Activated naive CD4-positive, alpha-beta T cell treated with anti-CD3 and anti-CD28 coated beads, Interleukin-2, amount 50 U/mL, for 16 hours (primary cell): ENCODE measurements at regions not wholly inside any gene's neighbourhood (a gene's known extent, or its start where the extent isn't known, plus 50 kb on each side); places are given as distances from the start of the nearest gene placed in this dataset.

Source experiments
- DNase-seq: peaks from one replicate; pipeline ENCODE4 v3.0.0-alpha.2; 2020

DNA sequence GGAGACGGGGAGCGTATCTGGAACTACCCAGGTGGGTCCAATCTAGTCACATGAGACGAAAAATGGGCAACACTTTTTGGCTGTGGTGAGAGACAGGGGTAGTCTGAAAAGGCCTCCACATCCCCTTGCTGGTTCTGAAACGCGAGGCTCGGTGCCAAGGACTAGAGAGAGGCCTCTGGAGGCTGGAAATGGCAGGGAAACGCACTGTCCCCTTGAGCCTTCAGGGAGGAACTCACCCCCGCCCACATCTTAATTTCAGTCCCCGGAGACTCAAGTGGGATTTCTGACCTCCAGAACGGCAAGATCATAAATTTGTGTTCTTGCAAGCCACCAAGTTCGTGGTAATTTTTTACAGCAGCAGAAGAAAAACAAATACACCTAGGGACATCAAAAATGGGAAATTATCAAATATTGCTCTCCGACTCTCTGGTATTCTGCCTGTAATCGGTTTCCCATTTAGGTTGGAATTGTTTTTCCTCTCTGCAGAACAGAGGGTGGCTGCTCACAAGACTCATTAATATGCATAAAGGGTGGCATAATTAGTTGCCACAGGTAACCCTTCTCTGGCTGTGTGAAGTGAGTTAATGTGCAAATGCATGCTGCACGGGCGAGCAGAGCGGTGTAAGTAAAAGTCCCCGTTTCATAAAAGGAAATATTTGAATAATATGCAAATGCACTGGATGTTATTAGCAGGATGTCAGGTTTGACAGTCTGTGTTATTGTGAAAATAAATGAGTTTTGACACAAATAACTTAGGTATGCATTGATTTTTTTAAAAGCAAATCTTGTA lies 185.7 kb downstream of the ARRDC4 start:
- DNase-seq = no peak

DNA sequence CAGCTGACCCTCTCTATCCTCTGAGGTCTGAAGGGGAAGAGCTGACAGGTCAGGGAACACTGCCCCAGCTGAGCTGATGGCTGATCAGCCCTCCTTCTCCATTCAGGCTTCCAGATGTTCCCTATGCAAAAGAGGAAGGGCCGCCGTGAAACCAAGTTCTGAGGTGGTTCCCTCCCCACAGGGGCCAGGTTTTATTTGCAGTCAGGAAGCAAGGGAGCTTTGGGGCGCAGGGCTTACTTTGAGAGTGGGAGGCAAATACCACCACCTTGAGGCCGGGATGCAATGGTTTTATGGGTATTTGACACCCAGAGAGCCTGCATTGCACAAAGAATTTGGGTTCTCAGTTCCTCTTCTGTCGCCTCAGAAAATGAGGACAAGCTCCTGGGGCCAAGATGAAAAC lies 186.9 kb downstream of the ARRDC4 start:
- no peak for DNase-seq

DNA sequence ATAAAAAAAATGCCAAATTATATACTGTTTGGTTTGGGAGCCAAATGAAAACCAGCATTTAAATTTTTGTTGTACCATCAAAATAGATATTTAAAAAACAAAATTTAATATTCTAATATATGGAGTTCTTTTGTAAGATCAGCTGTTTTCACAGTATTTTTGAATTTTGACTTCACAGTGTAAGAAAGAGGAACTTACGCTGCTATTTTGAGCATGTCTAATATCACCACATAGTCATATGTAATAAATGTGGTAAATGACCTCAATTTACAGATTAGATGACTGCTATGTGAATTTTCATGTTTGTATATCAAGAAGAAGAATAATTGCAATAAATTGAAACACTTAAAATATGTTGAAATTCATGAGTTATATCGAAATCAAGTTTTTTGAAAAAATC lies 189.6 kb downstream of the ARRDC4 start:
- no peak for DNase-seq

DNA sequence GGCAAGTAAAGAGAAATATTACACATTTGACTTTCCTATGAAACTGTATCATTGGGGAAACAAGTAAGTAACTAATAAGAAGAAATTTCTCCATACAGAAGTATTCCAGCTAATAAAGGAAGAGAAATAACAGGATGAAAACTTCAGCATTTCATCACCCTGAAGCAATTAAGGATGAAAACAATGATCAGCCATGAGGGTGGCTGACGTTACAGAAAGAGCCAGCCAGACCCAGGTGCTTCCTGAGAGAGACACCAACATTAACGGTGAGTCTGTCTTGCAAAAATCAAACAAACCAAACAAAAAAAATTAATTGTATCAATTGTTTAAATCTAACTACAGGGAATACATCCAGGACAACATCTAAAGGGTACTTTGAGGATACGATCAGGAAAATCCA lies 190.0 kb downstream of the ARRDC4 start:
- no peak for DNase-seq

DNA sequence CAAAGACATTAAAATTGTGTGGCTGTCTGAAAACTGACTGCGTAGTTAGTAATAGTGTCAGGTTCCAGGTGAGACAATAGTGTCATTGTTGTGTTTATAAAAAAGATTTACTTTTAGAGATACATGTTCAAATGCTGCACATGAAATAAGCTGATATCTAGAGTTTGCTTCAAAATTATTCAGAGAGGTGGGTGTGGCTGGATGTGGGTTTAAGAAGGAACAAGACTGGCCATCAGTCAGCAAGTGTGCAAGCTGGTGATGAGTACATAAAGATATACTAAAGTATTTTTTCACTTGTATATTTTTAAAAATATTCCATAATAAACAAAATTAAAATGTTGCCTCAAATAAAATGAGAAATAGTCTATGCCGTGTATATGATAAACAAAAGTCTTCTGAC lies 190.6 kb downstream of the ARRDC4 start:
- DNase-seq = no peak

DNA sequence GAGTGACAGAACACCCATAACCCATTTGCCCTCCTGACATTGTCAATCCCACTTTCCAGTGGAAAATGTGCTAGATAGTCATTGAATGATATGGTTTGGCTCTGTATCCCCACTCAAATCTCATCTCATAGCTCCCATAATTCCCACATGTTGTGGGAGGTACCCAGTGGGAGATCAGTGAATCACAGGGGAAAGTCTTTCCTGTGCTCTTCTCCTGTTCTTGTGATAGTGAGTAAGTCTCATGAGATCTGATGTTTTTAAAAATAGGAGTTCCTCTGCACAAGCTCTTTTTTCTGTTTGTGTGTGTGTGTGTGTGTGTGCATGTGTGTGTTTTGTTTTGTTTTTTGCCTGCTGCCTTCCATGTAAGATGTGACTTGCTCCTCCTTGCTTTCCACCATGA lies 191.7 kb downstream of the ARRDC4 start:
- DNase-seq = no peak

DNA sequence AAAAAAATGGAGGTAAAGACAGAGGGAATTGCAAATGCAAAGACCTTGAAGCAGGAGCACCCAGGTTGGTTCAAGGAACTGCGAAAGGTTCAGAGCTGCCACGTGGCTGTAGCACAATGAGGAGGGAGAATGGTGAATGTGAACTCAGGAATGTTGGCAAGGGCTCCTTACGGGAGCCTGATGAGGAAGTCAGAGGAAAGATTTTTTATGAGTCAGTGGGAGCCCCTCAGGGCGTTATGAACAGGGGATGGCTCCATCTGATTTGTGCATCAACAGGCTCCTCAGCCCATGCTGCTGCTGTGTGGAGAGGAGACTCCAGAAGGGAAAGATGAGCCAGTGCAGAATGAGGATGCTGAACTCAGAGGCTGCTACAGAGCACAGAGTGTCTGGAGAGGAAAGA lies 194.4 kb downstream of the ARRDC4 start:
- no peak for DNase-seq

DNA sequence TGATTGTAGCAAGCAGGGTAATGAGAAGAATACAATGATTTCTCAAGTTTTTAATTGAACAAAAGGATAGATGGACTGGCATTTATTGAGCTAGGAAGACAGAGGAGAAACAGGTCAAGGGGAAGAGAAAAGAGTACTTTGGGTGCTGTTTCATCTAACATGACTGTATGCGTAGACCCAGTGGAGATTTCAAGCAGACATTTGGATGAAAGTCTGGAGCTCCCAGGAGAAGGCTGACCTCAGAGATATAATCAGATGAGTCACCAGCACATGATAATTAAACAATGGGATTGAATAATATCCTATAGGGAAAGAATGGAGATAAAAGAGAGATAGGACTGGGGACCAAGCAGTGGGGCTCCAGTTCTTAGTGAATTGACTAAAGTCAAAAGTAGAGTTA lies 194.9 kb downstream of the ARRDC4 start:
- no peak for DNase-seq

DNA sequence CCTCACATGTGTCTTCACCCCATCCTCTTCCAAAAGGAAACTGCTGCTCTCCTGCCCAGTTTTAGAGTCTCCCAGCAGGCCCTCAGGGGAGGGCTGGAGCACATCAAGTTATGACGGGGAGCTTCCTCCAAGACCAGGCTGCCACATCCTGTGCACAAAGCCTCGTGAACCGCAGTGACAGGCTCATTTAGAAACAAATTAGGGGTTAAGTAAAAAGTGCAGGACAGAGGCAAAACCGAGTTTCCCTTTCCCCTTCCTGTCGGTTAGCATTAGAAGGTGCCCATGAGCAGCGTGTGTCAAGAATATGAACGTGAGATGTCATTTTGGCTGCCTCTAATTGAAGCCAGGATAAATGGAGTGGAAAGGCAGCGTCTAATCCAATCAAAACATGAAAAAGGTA lies 199.7 kb downstream of the ARRDC4 start:
- DNase-seq = no peak

DNA sequence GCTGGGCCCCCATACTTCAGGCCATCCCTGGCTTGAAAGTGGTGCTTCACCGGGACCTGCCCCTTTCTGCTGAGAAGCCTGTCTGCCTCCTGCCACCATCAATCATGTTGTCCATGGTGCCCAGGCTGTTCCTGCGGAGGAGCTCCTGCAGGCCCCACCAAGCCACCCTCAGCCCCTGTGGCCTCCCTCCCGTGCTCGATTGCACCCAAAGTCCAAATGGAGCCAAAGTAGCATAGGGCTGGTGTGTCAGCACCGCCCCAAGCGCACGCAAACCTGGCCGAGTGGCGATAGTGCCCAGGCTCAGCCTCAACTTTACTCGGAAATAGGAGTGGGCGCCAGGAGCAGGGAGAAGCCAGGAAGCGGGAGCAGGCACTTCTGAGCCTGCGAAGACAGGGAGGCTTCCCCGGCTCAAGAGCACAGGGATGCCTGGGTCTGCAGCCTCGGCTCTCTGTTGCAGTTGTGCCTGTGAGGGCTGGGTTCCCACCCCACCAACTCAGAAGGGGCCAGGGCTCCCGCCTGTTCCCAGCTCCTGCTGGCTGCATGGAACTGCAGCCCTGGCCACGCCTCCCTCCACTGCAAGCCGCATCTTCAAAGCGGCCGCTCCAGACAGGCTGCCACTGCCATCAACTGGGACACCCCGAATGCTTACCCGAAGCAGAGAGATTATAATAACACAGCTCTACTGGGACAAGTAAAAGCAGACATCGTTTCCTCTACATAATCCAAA lies 203.0 kb downstream of the ARRDC4 start:
- no peak for DNase-seq

DNA sequence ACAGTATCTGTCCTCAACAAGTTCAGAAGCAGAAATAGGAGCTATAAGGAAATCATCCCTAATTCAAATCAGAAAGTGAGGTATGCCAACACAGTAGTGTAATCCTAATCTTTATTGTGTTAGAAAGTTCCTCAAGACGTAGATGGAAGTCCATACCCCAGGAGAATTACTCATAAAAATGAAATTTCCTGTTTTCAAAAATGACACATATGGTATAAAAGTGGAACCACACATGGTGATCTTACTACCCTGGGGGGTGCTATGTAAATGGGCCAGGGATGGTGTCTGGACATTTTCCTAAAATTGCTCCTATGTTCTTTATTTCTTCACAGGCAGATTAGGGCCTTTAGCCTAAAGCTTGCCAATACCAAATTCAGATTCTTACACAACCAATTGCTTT lies 204.1 kb downstream of the ARRDC4 start:
- no peak for DNase-seq

DNA sequence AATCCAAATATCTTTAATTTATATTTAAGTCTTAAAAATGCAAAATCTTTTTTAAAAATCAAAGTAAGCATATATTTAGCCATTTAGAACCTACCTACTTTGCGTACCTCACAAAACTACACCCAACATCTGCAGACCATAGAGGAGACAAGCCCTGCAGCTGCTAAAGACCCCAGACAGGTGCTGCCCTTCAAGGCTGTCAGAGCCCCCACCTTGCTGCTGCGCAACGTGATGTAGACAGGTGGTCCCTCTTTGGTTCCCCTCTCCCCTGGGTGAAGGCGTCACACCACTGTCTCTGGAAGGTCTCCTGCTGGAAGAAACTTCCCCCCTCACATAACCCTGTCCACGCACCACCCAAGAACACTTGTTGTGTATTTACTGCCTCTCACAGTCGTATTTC lies 204.5 kb downstream of the ARRDC4 start:
- DNase-seq = no peak

DNA sequence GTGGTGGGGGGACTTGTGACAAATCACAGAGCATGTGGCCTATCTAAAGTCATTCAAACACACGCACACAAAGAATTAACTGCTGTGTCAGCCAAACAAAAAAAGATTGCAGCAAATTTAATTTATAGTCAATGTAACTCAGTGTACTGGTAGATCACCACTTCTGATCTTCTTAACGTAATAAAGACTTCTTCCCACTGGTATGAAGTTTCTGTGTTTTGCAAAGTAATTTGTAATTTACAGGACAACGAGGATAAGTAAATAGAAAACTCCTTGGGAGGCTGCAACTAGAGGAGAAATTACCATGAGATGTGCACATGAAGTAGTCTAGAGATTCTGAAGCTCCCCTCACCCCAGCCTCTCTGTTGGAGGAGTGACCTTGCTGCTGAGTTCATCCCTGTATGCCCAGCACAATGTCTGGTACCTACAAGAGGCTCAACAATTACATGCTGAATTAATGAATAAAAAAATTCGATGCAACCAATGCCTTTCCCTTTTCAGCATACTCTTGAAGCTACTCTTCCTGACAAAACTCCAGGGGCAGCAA lies 207.3 kb downstream of the ARRDC4 start:
- DNase-seq = no peak

DNA sequence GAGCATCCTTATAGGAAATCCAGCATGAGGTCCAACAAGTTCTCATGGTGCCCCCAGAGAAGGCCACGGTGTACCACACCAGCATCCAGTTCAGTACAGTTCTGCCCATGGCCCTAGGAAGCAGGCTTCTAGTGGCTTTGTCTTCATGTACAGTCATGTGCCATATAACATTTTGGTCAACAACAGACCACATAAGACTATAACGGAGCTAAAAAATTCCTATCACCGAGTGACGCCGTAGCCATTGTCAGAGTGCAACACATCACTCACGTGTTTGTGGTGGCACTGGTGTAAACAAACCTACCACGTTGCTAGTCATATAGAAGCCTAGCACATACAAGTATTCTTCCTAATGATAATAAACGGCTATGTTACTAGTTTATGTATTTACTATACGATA lies 209.0 kb downstream of the ARRDC4 start:
- no peak for DNase-seq

DNA sequence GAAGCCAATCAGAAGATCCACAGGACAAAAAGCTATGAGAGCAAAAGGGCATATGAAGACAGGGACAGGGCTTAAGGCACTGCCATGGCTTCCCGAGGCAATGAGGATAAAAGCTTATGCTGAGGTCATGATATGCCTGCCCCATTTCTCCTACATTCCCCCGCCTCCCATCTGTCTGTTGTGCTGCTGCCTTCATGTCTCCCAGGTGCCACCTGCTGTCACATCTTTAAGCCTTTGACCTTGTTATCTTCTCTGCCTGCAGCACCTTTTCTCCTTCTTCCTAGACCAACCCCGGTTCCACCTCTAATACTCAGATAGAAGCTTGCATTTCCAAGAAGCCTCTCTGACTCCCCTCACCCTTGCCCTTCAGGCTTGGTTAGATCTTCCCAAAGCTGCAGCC lies 213.8 kb downstream of the ARRDC4 start:
- DNase-seq = no peak

DNA sequence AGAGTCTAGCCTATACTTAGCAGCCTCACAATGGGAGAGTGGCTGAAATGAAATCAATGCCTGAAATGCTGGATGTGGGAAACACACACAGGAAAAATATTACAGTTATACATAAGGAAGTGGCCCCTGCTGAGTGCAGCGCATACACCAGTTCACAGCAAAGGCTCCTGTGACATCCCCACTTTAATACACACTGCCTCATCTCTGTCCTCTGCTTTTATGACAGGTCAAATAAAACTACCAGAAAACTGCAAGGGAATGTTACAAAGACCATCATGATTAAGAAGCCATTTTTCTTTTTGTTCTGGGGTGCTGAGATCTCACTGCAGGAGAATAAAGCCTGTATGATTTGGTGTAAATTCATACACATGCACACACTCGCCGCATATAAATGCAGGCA lies 214.3 kb downstream of the ARRDC4 start:
- DNase-seq = no peak

DNA sequence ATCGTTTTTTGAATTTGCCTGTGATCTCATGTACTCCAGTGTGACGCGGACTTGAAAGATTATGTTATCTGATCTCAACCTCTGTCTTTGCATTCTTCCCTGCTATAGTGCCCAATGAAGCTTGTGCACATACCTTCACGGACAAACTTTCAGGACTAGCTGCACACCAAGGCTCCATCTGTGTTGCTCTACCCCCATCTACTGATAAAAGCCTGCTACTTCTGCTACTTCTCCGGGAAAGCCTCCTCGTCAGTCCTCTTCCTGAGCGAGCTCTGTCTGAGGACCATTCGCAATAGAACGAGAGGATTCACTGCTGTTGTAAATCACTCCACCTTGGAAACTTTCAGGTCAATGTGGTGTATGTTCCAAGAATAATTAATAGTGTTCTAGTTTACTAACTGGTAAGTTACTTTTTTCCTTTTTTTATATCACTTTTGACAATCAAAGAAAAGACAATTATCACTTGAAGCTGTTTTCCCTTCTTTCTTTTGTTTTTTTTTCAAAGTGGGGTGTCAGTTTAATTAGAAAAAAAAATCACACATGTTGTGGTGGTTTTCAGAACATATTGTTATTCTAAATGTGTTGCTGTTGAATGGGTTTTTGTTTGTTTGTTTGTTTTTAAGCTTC lies 217.6 kb downstream of the ARRDC4 start:
- DNase-seq = no peak

DNA sequence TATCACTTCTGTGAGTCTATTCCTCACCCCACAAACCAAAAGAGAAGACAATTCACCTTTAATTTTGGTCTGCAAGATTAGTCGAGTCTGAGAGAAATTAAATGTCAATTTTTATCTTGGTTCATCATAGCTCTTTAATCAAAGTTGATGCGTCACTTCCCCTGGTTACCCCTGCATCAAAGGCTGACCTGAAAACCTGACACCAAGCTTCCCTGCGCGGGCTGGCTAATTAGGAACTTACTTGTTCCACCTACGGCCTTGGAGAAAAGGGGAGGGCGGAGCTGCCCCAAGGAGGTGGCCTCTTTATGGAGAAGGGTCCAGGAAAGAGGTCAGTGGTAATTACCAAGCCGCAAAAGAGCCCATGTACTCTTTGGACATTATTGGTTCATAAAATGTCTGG lies 218.4 kb downstream of the ARRDC4 start:
- DNase-seq = no peak

DNA sequence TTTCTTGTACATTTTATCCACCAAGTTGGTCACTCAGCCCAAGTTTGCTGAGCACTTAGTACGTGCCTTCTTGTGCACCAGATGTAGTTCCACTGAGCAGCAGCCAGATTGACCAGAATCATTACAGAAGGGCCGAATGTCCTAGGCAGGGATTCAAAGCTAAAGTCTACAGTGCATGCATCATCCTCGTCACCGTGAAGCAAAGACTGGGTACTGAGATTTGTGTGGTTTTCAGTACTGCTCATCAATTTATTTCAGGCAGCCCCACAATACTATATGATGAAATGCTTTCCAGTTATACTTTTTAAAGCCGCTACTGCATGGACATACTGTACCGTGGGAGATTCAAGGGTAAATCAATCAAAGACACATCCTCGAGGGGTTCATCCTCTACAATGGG lies 227.0 kb downstream of the ARRDC4 start:
- no peak for DNase-seq

DNA sequence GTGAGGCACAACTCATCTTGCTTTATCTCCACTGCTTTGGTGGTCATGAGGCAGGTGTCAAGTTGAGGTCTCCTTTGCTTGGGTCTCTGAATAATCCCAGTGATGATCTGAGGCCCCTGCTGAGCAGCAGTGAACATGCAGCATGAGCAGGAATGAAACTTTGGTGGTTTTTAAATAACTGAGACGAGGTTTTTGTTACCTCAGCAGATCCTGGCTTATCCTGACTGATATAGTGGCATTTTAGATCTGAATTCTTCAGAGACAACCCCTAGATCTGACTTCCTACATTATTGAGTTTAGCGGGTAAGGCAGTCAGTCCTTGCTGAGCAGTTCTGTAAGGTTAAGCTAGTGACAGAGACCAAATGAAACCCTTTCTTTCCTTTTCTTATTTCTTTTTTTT lies 230.4 kb downstream of the ARRDC4 start:
- DNase-seq = no peak

DNA sequence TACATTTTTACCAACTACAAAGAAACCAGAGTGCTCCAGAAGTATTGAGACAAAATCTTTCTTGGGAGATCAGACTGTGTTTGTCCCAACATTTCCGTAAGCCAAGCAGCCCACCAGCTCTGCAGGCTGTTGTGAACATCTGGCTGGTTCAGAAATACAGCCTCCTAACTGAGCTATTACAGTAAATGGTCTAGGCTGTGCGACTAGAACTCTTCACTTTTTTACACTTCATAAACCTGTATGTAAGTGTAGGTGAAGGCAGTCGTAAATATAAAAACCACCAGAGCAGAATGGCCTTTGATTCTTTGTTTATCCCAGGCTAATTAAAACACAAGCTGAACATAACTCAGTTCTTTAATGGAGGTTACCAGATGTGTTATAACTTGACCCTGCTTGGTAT lies 235.3 kb downstream of the ARRDC4 start:
- DNase-seq = no peak

DNA sequence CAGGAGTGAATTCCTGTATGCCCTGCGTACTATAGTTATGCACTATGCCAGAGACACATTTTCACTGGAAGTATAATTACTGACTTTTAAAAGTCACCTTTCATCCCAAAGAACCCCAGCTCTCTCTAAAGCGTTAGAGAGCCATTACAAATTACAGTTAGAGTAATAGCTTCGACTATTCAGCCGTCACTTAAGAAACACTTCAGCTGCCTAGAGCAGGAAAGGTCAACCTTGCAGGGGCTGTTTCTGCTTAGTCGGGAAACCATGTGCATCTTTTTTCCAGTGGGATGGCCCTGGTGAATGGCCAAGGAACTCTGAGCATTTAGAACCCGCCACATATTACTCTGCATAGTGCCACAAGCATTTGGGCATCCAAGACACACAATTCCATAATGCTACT lies 235.9 kb downstream of the ARRDC4 start:
- no peak for DNase-seq

DNA sequence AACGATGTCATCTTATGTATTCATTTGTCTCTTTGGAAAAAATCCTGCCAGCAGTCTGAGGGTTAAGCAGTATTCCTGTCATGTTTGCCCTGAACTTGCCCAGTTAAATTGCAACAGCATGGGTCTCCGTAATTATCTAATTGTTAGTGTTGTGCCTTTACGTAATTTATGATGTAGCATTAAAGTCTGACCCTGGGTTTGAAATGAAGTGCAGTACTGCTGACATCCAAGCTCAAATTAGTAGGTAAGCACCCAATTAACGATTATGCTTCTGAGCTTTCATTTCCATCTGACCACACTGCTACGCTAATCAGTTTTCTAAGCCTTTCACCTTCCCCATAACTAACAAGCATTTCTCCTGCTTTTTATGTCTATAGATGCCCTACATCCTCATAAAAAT lies 241.8 kb downstream of the ARRDC4 start:
- DNase-seq = no peak
